IPS DF 4.7 (cell line): ENCODE measurements at regions not wholly inside any gene's neighbourhood (a gene's known extent, or its start where the extent isn't known, plus 50 kb on each side); places are given as distances from the start of the nearest gene placed in this dataset.

Experiments used
- DNase-seq: peaks from one replicate; pipeline ENCODE4 v3.0.0-alpha.2; 2013; ENCODE audit warnings: low spot score; ENCODE audit errors: extremely low read depth

DNA sequence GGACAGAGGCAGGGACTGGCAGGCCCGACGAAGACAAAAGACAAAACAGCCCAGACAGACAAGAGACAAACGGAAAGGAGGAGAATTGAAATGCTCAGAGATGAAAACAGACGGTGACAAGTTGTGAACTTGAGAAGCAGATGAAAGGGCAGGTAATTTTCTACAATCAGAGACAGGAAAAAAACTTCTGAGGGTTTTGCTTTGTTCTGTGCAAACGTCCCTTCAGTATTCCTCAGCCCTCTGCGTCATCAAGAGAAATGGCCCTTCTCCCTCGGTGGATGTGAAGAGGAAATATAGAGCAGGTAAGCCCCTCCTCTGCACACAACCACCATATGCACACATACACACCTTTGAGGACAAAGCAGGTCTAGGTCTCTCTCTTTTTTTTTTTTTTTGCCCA is 206.6 kb downstream of the UACA start:
- DNase-seq, result no peak

DNA sequence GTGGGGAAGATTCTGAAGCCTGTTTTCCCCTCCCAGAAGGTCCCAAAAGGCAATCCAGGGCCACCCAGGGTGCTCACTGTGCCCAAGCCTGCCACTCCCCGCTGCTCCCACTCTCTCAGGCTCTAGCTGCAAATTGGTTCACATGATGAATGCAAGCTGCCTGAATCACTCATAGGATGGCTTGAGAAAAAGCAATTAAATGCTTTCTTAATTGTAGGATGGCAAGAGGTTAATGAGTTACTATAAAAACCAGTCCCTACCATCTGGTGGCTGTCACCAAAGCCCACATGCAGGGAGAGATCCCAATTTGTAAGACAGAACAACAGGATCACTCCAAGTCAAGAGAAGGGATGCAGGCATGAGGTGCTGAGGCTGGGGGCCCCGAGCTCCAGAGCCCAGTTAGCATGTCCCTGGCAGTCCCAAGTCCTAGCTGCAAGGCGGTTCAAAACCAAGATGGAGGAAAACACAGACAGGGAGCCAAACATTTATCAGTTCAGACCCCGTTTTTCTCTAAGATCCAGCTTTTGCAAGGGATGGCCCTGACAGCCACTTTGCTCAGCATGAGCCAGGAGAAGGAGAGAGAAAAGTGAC is 207.1 kb downstream of the UACA start:
- no peak for DNase-seq

DNA sequence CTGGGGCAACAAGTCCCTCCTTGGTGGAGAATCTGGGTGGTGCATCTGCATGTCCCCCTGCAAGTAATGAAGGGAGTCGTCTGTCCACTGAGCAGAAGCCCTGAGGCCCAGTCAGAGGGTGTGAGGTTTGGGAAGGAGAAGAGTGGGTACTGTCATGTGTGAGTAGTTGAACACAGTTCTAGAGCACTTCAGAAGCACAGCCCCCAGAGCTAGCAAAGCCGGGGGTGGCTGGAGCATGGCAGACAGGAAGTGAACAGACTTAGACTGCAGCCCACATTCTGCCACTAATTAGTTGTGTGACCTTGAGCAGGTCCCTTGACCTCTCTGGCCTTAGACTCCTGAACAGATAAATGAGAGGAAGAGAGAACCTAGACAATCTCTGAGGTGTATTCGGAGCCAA is 207.6 kb downstream of the UACA start:
- no peak for DNase-seq

DNA sequence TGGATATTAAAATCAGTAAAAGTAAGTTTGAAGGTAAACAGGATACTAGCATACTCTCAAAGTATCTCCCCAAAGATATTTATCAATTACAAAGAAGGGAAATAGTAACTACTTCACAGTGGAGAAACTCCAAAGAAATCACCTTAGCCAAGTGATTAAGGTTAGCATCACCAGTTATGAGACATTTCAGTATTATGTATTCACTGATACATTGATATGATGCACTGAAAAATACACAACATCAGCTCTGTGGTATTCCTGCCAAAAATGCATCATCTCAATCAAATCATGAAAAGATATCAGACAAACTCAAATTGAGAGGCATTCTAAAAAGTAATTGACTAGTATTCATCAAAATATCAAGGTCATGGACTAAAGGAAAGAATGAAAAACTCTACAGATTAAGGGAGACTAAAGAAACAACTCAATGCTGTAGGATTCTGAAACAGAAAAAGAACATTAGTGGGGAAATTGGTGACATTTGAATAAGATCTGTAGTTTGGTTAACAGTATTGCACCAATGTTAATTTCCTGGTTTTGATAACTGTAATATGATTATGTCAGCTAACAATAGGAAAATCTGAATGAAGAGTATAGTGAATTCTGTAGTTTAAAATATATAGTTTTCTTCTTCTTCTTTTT is 215.4 kb downstream of the UACA start:
- DNase-seq, result no peak

DNA sequence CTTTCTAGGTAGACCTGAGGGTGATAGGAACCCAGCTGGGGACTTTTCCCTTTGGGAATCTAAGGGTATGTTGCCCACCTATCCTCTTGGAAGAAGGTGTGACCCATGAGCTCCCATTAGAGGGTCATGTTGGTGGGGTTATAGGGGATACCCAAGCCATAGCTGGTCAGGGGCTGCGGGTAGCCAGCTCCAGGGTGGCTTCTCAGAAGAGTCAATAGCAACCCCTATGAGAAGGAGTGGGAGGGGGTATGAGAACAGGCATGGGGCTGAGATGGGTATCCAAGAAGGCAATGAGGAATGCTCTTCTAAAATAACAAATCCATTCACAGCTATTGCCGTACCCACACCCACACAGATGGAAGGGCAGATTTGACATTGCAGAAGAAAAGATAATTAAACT is 217.8 kb downstream of the UACA start:
- DNase-seq, result no peak

DNA sequence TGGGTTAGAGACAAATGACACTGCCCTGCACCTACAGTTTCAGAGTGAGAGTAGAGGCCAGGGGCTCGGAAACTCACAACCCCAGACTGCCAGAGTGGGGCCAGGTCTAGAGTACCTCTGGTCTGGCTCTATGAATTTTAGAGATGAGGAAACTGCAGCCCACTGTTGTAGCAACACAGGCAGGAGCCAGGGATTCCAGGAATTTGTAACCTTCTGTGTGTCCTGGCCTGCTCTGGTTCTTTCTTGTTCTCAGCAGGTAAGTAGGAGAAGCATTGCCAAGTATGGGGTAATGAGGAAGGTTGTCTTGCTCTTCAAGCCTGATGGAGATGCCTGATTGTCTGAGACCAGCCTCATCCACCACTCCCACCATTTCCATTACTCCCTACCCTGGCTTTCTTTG is 221.8 kb downstream of the UACA start:
- no peak for DNase-seq

DNA sequence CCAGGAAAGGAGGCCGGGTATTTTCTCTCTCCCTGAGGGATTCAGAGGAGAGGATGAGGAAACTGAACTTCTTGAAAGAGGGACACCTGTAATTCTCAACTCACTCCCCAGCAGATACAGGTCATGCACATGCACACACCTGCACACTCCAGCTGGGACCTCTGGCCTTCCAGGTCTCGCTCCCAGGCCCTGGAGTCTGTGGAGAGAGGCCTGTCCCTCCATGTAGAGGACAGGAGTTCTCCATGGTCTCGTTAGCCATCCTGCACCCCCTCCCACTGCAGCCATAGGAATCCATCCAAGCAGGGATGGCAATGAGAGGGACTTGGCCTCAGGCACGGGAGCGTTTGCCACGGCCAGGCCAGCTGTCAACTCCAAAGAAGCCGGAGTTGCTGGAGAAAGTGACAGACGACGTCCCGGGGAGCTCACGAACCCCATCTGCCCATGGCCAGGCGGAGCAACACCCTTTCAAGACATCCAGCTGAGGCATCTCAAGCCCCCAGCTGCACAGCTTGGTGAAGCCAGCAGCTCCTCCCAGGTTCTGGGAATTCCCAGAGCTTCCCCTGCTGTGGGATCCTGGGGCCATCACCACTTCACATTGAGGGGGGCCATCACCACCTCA is 223.3 kb downstream of the UACA start:
- no peak for DNase-seq

DNA sequence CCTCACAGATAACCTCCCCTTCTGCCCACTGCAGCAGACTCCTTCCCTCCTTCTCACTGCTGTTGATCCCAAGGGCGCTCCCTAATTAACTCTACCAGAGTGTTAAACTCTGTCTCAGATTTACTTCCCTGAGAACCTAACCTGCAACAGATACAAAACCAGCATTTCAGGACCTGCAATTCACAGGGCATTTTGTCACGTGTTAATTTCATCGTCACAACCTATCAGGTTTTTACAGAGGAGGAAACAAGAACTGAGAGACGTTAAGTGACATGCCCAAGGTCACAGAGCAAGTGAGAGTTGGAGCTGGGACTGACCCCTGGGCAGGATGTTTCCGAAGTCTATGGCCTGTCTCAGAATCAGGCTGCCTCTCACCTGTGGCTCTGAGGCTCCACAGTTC is 223.9 kb downstream of the UACA start:
- no peak for DNase-seq

DNA sequence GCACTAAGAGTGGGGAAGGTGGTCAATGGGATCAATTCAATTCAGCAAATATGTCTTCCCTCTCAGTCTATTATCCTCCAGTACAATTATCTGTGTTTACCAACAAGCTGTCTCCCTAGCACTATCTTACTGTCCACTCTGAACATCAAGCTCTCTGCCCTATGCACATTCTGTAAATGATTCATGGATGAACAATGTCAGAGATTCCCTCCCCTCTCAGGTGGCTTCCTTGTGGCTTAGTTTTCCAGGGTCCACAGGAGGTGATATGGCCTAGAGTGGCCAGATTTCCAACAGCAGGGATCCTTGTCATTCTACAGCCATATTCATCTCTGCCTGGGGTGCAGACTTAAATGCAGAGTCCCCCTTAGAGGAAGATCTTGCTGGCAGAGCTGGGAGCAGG is 225.1 kb downstream of the UACA start:
- no peak for DNase-seq

DNA sequence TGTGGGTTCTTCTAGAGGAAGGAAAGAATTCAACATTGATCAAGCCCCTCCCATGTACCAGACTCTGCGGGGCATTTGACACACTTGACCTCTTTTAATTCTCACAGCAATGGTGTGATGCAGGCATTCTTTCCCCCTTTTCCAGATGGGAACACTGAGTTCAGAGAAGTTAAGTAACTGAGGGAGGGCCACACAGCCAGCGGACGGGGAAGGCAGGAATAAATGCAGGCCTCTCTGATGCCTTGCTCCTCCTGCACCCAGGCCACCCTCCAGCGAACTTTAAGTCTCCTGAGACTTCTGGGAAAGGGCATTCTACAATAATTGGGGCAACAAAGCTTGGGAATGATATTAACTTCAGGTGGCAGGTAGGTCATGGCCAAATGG is 227.4 kb downstream of the UACA start:
- no peak for DNase-seq

DNA sequence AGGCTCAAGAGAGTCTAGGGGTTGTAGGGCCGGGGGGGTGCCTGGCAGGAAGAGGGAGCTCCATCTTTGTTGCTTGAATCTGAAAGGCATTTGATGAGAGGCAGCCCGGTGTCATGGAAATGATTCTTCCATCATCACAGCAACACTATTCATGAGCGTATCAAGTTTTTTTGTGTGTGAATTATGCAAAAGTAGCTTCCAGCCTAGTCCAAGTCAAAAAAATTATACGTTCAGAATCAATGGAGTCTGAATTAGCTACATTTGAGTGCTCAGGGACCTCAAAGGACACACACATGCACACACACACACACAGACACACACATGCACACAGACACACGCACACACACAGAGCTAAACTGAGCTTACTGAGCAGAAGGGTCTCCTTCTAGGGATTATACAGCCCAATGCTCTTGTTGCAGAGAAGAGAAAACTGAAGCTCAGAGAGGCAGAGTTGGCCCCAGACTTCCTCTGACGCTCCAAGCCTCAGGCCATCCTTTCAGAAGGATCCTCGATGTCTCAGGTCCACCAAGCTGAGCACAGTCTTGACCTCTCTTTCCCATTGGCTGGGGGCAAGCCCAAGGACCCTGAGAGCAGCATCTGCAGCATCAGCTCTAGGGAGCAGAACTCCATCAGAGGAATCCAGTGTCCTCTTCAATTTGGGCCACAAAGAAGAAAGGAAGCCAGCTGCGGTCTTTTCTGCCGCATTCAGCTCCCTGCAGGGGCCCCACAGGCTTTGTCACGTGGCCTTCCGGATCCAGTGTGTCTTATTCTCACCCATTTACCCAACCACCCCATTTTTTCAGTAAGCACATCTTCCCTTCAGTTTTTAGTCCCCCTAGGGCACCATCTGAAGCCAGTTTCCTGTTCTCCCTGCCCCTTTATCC is 228.0 kb downstream of the UACA start:
- no peak for DNase-seq

DNA sequence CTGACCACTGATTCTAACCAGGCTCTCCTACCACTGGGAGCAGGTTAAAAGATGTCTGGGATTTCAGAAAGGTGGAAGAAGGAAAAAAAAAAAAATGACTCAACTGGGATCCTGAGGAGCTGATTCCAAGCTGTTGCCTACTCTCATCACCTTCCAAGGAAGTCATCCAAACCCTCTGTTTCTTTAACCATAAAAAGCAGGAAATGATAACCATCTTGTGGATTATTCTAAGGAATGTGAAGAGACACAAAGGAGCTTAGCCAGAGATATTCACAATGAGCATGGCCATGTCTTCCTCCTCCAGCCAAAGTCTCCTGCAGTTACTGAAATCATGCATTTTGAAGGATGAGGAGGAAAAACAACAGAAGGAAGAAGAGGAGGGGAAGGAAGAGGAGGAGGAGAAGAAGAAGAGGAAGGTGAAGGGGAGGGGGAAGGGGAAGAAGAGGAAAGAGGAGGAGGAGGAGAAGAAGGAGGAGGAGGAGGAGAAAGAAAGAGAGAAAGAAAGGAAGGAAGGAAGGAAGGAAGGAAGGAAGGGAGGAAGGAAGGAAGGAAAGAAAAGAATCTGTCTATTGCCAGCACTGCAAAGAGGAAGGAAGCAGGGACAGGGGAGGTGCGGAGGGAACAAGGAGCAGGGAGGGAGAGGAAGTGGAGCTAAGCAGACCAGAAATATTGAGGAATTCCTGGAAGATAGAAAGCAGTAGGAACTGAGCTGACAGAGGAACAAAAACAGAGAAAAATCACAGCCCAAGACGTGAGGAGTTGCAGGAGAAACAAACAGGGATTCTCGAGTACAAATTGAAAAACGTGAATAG is 229.2 kb downstream of the UACA start:
- no peak for DNase-seq

DNA sequence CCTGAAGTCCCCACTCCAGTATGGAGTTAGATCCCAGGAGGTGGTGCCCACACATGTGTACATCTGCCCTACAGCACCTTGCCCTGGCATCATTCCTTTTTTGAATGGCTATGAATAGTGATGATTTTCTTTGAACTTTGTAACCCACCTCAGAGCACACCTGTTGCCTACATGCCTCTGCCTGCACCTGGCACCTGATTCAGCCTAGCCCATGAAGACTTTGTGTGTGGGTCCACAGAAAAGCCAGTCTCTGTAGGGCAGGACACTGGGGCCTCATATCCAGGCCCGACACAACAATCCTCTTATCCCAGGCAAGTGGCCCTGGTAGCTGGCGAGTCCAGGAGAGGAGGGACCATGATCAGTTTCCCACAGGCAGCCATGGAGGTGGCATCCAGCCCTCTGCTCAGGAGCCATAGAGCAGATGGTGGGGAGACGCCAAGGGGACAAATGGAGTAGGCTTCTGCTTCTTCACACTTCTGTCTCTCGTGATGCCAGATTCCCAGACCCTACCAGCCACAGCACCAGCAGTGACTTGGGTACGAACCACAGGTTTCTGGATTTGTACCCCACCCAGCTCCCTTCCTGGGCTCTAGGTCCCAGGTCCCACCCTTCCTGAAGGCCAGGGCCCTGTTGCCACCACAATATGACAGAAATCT is 230.7 kb downstream of the UACA start:
- DNase-seq, result no peak

DNA sequence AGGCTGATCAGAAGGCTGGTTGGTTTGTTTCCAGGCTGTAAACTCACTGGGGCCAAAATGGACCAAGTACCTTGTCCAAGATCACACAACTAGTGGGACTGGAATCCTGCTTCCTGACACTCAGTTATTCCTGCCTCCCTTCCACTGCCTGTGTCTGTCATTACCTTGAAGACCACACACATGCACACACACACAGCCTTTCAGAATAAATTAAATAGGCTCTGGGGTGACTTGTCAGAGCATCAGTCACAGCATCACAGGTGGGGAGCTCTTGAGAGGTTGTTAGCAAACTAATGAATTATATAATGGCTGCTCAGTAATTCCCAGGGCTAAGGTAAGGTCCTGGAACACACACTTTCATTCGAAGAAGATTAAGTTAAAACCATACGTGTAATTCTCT is 231.8 kb downstream of the UACA start:
- DNase-seq, result no peak

DNA sequence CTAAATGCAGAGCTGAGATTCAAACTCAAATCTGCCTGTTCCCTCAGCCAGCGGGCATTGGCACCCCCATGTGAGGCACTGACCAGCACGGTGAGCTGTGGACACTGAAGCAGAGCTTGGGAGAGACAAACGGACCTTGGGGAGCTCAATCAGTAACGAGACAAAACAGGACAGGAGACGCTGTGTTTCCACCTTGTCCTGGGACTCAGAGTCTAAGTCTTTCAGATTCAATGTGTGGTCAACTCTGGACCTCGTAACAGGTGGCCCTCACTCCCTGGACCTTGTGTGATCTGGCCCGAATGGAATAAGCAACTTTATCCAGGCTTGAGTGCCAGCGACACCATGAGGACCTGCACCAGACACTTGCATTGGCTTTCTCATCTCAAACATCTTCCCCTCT is 232.5 kb downstream of the UACA start:
- DNase-seq, result no peak

DNA sequence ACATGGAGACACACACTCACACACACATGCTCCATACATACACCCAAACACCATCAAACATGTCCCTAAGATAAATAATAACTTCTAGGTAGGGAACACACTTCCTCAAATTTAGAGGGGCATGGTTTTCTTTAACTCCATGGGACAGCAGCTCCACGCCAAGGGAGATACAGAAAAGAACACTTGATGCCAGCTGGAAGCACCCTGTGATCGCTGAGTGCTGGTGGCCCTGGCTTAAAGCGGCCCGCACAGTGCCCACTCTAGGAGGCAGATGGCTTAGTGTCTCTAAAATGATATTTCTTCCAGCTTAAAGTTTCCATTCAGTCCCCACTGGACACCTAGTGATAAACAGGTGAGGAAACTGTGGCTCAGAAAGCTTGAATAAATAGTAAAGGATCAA is 232.9 kb downstream of the UACA start:
- no peak for DNase-seq

DNA sequence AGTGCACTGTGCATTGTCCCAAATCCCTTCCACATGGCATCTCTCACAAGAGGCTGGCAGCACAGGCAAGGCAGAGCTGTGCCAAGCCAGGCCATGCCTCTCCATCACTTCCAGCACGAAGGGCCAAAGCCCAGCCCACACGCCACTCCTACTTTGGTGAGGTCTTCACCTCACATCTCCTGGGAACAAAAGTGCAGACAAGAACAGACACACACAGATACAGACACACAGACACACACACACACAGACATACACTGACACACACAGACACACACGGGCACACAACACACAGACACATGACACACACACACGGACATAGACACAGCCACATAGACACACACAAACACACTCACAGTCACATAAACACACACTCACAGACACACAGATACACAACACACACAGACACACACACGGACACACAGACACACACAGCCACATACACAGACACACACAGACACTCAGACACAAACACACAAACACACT is 233.3 kb downstream of the UACA start:
- no peak for DNase-seq

DNA sequence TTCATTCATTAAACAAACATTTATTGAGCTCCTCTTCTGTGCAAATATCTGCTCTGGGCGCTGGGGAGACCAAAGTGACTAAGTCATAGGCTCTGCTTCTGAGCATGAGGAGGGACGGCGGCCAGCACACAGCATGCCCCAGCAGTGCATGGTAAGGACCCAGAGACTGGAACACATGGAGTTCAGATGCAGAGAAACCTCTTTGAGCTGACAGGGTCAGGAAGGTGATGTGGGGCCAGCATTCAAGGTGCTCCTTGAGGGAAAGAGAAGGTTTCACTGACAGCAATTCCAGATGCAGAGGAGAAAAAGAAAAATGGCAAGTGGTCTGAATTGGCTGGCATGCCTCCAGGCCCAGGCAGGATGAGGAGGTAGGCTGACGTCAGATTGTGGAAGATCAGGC is 234.5 kb downstream of the UACA start:
- no peak for DNase-seq

DNA sequence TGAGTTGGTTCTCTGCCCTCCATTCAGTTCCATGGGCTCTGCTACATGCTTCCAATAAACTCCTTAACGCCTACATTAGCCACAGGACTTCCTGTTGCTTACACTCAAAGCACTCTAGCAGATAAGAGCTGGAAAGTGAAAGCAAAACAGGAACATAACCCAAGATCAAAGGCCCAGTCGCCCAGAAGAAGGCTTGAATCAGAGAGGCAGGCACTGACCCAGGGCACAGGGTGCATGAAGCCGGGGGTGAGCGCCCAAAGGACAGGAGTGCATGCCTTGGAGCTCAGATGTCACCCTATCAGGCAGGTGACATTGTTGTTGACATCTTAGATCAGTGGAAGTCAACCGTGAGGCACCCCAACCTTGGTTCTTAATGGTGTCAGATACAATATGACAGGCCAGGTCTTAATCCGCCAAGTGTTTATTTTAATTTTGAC is 235.1 kb downstream of the UACA start:
- no peak for DNase-seq

DNA sequence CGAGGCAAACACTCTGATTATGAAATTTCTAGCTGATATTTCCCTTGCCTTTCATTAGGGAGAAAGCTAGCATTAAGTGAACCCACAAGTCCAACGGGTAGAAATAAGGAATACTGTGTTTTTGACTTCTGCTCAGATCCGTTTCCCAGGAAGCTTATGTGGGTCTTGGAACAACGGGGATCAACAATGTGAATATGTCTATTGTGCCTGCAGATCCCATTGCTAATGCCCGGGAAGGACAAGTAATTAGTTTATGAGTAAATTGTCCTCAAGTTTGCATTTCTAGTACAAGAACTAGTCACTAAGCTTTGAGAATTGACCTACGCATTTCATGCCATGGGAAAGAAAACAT is 236.4 kb downstream of the UACA start:
- DNase-seq, result no peak
